ENCODE measurements at regions not wholly inside any gene's neighbourhood (a gene's known extent, or its start where the extent isn't known, plus 50 kb on each side); places are given as distances from the start of the nearest gene placed in this dataset.
A peak's percentile ranks its signal among the peaks of the same experiment; 100 is the strongest.

GRCh38 chr1:14215151-14215550 lies 383.3 kb upstream of the KAZN start:
- no peak for TF ChIP-seq EZH2phosphoT487 (IDR thresholded peaks at IDR 0.05; ENCODE audit: borderline replicate concordance, low read length)
- Histone ChIP-seq H3K36me3 (ENCODE audit: low read depth, low read length) (peaks cover 2% of the 10 kb centered on the region; the same call in 1 of the 2 replicates), H3F3A (ENCODE audit: low read length, unreplicated experiment) (no peaks in the 10 kb centered on the region), H3K9me2 (replicated peaks; ENCODE audit: low read length) (no peaks in the 10 kb centered on the region), H3K27me3 (ENCODE audit: low read length) (no peaks in the 10 kb centered on the region), H3K4me3 (ENCODE audit: low read length) (no peak overlapping the region), H3K9ac (ENCODE audit: low read length) (no peak overlapping the region), H3K4me1 (ENCODE audit: insufficient read depth, low read length) (peaks cover 20% of the 10 kb centered on the region), H3K9me3 (ENCODE audit: low read length) (0 out of 2 replicates have a peak, but pooled peaks cover 3% of the 10 kb centered on the region), H3K79me2 (ENCODE audit: low read length) (no peaks in the 10 kb centered on the region), H2AFZ (ENCODE audit: low read length) (no peak overlapping the region), H4K20me1 (ENCODE audit: low read length) (no peaks in the 10 kb centered on the region), H3K4me2 (ENCODE audit: low read length) (peak overlapping the region; percentile 47), H3K27ac (ENCODE audit: low read length) (peak overlapping the region; percentile 9; the same call in 1 of the 2 replicates)
- intact Hi-C loops (cut with micrococcal nuclease), result no loop called here
- DNase-seq, result peak; percentile 87
- ATAC-seq, result peak; percentile 91
- CTCF ChIA-PET, result no interaction called here
- BruUV-seq (replicated peaks), result no TSS peak
- POLR2A ChIA-PET (ENCODE audit: unreplicated experiment), result no interaction called here

GRCh38 chr1:14217384-14217783 lies 381.1 kb upstream of the KAZN start:
- H4K20me1 ChIP-seq (ENCODE audit: low read length), result no peaks in the 10 kb centered on the region
- no peak for DNase-seq
- ChIA-PET POLR2A (ENCODE audit: unreplicated experiment) (no interaction called here), CTCF (no interaction called here)
- no peak overlapping the region for H3K27ac ChIP-seq (ENCODE audit: low read length)
- H3K4me1 ChIP-seq (ENCODE audit: insufficient read depth, low read length), result peaks cover 20% of the 10 kb centered on the region
- H2AFZ ChIP-seq (ENCODE audit: low read length), result no peak overlapping the region
- no peak overlapping the region for H3K4me2 ChIP-seq (ENCODE audit: low read length)
- ATAC-seq, result no peak
- H3F3A ChIP-seq (ENCODE audit: low read length, unreplicated experiment), result no peaks in the 10 kb centered on the region
- H3K4me3 ChIP-seq (ENCODE audit: low read length), result no peak overlapping the region
- no peak for TF ChIP-seq EZH2 (IDR thresholded peaks at IDR 0.05; ENCODE audit: low read length, unreplicated experiment)
- intact Hi-C loops (cut with micrococcal nuclease), result no loop called here
- peaks cover 2% of the 10 kb centered on the region; the same call in 1 of the 2 replicates for H3K36me3 ChIP-seq (ENCODE audit: low read depth, low read length)
- H3K9me2 ChIP-seq (replicated peaks; ENCODE audit: low read length), result no peaks in the 10 kb centered on the region
- no peaks in the 10 kb centered on the region for H3K27me3 ChIP-seq (ENCODE audit: low read length)
- no TSS peak for BruUV-seq (replicated peaks)
- no peak overlapping the region for H3K9ac ChIP-seq (ENCODE audit: low read length)
- H3K9me3 ChIP-seq (ENCODE audit: low read length), result 0 out of 2 replicates have a peak, but pooled peaks cover 3% of the 10 kb centered on the region
- H3K79me2 ChIP-seq (ENCODE audit: low read length), result no peaks in the 10 kb centered on the region

GRCh38 chr1:14220324-14220723 lies 378.2 kb upstream of the KAZN start:
- Histone ChIP-seq H3K4me3 (ENCODE audit: low read length) (no peak overlapping the region), H2AFZ (ENCODE audit: low read length) (no peak overlapping the region), H3K4me2 (ENCODE audit: low read length) (no peak overlapping the region), H4K20me1 (ENCODE audit: low read length) (no peaks in the 10 kb centered on the region), H3K4me1 (ENCODE audit: insufficient read depth, low read length) (peaks cover 9% of the 10 kb centered on the region), H3K79me2 (ENCODE audit: low read length) (no peaks in the 10 kb centered on the region), H3K36me3 (ENCODE audit: low read depth, low read length) (peaks cover 2% of the 10 kb centered on the region; the same call in 1 of the 2 replicates), H3K9me3 (ENCODE audit: low read length) (0 out of 2 replicates have a peak, but pooled peaks cover 3% of the 10 kb centered on the region), H3K27ac (ENCODE audit: low read length) (no peak overlapping the region), H3F3A (ENCODE audit: low read length, unreplicated experiment) (no peaks in the 10 kb centered on the region), H3K9me2 (replicated peaks; ENCODE audit: low read length) (no peaks in the 10 kb centered on the region), H3K27me3 (ENCODE audit: low read length) (no peaks in the 10 kb centered on the region), H3K9ac (ENCODE audit: low read length) (no peak overlapping the region)
- intact Hi-C loops (cut with micrococcal nuclease), result no loop called here
- no peak for DNase-seq
- ATAC-seq, result no peak
- ChIA-PET POLR2A (ENCODE audit: unreplicated experiment) (interaction anchor here (0.7 kb wide), 1 partner anchor 349 kb away, joined by 3 read pairs; no protein-coding TSS in a partner anchor), CTCF (no interaction called here)
- BruUV-seq (replicated peaks), result no TSS peak
- TF ChIP-seq EZH2phosphoT487 (IDR thresholded peaks at IDR 0.05; ENCODE audit: borderline replicate concordance, low read length) (no peak), EZH2 (IDR thresholded peaks at IDR 0.05; ENCODE audit: low read length, unreplicated experiment) (no peak), CTCF (conservative IDR thresholded peaks at IDR 0.05; ENCODE audit: low read depth, low read length) (no peak)
